ENCODE measurements at regions not wholly inside any gene's neighbourhood (a gene's known extent, or its start where the extent isn't known, plus 50 kb on each side); places are given as distances from the start of the nearest gene placed in this dataset.

- no peak overlapping the region for H3K9ac ChIP-seq (replicated peaks; ENCODE audit: extremely low read depth, insufficient read depth, low read length)
- ChIA-PET POLR2A (no interaction called here), CTCF (no interaction called here)
- no peaks in the 10 kb centered on the region for H3K27me3 ChIP-seq (ENCODE audit: control insufficient read depth in 2 of 2, insufficient read depth in 2 of 2, low read length in 2 of 2)
- no peak overlapping the region for H3K27ac ChIP-seq (ENCODE audit: insufficient read depth, low read depth, low read length)
- no peak overlapping the region for H2AFZ ChIP-seq (ENCODE audit: low read depth, low read length)
- FAIRE-seq (no peak), DNase-seq (ENCODE audit: low read depth, low spot score) (no peak)
- H4K20me1 ChIP-seq (replicated peaks; ENCODE audit: control insufficient read depth, extremely low read depth, insufficient read depth, low read length) = no peaks in the 10 kb centered on the region
- H3K4me1 ChIP-seq (ENCODE audit: control insufficient read depth, extremely low read depth, insufficient read depth, low read length) = peaks cover 8% of the 10 kb centered on the region
- dilution Hi-C loops (cut with MboI; ENCODE audit: extremely low pct_ligation_motif_present, low sequenced_read_pairs) (no loop called here), intact Hi-C loops (cut with micrococcal nuclease) (no loop called here)
- no peaks in the 10 kb centered on the region for H3K79me2 ChIP-seq (ENCODE audit: control insufficient read depth, insufficient read depth, low read length)
- H3K9me3 ChIP-seq (replicated peaks; ENCODE audit: control insufficient read depth, insufficient read depth, low read length) = no peaks in the 10 kb centered on the region
- no peak for TF ChIP-seq POLR2AphosphoS5 (IDR thresholded peaks at IDR 0.05; ENCODE audit: insufficient read depth, low read depth, low read length)
- TF ChIP-seq MYC (IDR thresholded peaks at IDR 0.05; ENCODE audit: low read depth, low read length) = no peak
- no peak for TF ChIP-seq JUN (IDR thresholded peaks at IDR 0.05; ENCODE audit: borderline replicate concordance, insufficient read depth, insufficient read length, low read depth)
- TF ChIP-seq EZH2 (IDR thresholded peaks at IDR 0.05; ENCODE audit: borderline replicate concordance, low read depth, low read length, severe bottlenecking) = no peak
- TF ChIP-seq, protein P1, sequence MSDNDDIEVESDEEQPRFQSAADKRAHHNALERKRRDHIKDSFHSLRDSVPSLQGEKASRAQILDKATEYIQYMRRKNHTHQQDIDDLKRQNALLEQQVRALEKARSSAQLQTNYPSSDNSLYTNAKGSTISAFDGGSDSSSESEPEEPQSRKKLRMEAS (IDR thresholded peaks at IDR 0.05; ENCODE audit: insufficient read depth, insufficient read length) = no peak
- no peak for TF ChIP-seq FOS (IDR thresholded peaks at IDR 0.05; ENCODE audit: borderline replicate concordance, insufficient read depth, low read length)
- no peak for TF ChIP-seq GATA2 (IDR thresholded peaks at IDR 0.05; ENCODE audit: insufficient read depth, insufficient read length, low read depth, low read length)
- no peaks in the 10 kb centered on the region for H3K36me3 ChIP-seq (ENCODE audit: control insufficient read depth in 2 of 2, extremely low read depth in 1 of 2, insufficient read depth in 2 of 2, low read length in 2 of 2)
- H3K9me1 ChIP-seq (replicated peaks; ENCODE audit: control insufficient read depth, extremely low read depth, insufficient read depth, low read length) = peaks cover 2% of the 10 kb centered on the region
- no TSS peak for BruUV-seq (replicated peaks)
- H3K4me2 ChIP-seq (ENCODE audit: insufficient read depth, low read length) = no peak overlapping the region
- no peak overlapping the region for H3K4me3 ChIP-seq (replicated peaks in 1 of 3; ENCODE audit: insufficient read depth in 1 of 3, low read depth in 1 of 3, low read length in 3 of 3)
Measured at GRCh38 chr1:65025794-65026193, 59.4 kb upstream of the JAK1 start.

DNA sequence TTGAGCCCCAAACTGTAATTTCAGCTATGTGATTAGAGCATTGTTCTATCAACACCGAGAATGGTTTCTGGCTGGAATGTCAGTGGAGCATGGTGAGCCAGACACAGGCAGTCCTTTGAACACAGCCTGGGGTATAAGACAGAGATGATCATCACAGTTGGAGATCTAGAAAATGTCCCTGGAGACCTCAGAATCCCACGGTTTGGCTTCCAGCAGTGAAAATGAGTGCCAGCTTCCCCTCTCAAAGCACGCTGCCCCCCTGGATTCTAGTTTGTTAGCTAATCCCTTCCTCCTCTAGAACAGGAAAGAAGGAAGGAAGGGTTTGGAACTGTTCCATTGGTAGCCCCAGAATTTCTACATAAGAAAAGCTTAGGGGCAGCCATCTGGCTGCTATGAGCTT is 59.9 kb upstream of the JAK1 start:
- Histone ChIP-seq H3K36me3 (ENCODE audit: control insufficient read depth in 2 of 2, extremely low read depth in 1 of 2, insufficient read depth in 2 of 2, low read length in 2 of 2) (no peaks in the 10 kb centered on the region), H4K20me1 (replicated peaks; ENCODE audit: control insufficient read depth, extremely low read depth, insufficient read depth, low read length) (no peaks in the 10 kb centered on the region), H3K9me3 (replicated peaks; ENCODE audit: control insufficient read depth, insufficient read depth, low read length) (no peaks in the 10 kb centered on the region), H3K79me2 (ENCODE audit: control insufficient read depth, insufficient read depth, low read length) (no peaks in the 10 kb centered on the region), H3K4me3 (replicated peaks in 1 of 3; ENCODE audit: insufficient read depth in 1 of 3, low read depth in 1 of 3, low read length in 3 of 3) (no peak overlapping the region), H2AFZ (ENCODE audit: low read depth, low read length) (no peak overlapping the region), H3K4me1 (ENCODE audit: control insufficient read depth, extremely low read depth, insufficient read depth, low read length) (peaks cover 8% of the 10 kb centered on the region), H3K9me1 (replicated peaks; ENCODE audit: control insufficient read depth, extremely low read depth, insufficient read depth, low read length) (peaks cover 2% of the 10 kb centered on the region), H3K27ac (ENCODE audit: insufficient read depth, low read depth, low read length) (no peak overlapping the region), H3K9ac (replicated peaks; ENCODE audit: extremely low read depth, insufficient read depth, low read length) (no peak overlapping the region), H3K27me3 (ENCODE audit: control insufficient read depth in 2 of 2, insufficient read depth in 2 of 2, low read length in 2 of 2) (no peaks in the 10 kb centered on the region), H3K4me2 (ENCODE audit: insufficient read depth, low read length) (no peak overlapping the region)
- BruUV-seq (replicated peaks) = no TSS peak
- intact Hi-C loops (cut with micrococcal nuclease) = no loop called here
- no peak for TF ChIP-seq POLR2AphosphoS5 (IDR thresholded peaks at IDR 0.05; ENCODE audit: insufficient read depth, low read depth, low read length)
- no peak for TF ChIP-seq GATA2 (IDR thresholded peaks at IDR 0.05; ENCODE audit: insufficient read depth, insufficient read length, low read depth, low read length)
- FAIRE-seq (no peak), DNase-seq (ENCODE audit: low read depth, low spot score) (no peak)
- CTCF ChIA-PET = interaction anchor here (0.8 kb wide), 1 partner anchor 49 kb away, joined by 3 read pairs; no protein-coding TSS in a partner anchor
- dilution Hi-C loops (cut with MboI; ENCODE audit: extremely low pct_ligation_motif_present, low sequenced_read_pairs) = no loop called here
- POLR2A ChIA-PET = no interaction called here
